Inflammatory macrophage (primary cell): ENCODE measurements at regions not wholly inside any gene's neighbourhood (a gene's known extent, or its start where the extent isn't known, plus 50 kb on each side); places are given as distances from the start of the nearest gene placed in this dataset.
A peak's percentile ranks its signal among the peaks of the same experiment; 100 is the strongest.
"Not testable (repeated sequence)": the region's sequence is repeated elsewhere in the genome, so short reads cannot be mapped to it uniquely, and the experiment has no call there.

Experiments
- DNase-seq, 2 donors: peaks; one replicate each; pipeline ENCODE4 v3.0.0-alpha.2; 2020 to 2022

DNA sequence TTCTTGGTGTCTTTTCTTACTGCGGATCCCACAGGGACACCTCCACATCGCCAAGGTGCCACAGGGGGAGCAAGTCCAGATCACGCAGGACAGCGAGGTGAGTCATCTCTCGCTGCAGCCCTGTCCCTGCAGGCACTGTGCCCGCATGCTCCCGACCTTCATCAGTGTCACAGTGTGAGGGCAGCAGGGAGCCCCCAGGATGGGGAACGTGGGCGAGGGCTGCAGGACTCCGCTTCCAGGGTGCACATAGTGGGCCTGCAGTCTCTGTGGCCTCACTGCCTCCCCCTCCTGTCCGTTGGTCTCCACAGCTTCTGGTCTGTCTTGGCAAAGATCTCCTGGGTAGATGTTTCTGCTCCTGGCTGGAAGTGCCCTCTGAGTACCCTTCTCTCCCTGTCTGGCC is 78.0 kb downstream of the NPIPB11 start:
- not testable (repeated sequence) for DNase-seq

DNA sequence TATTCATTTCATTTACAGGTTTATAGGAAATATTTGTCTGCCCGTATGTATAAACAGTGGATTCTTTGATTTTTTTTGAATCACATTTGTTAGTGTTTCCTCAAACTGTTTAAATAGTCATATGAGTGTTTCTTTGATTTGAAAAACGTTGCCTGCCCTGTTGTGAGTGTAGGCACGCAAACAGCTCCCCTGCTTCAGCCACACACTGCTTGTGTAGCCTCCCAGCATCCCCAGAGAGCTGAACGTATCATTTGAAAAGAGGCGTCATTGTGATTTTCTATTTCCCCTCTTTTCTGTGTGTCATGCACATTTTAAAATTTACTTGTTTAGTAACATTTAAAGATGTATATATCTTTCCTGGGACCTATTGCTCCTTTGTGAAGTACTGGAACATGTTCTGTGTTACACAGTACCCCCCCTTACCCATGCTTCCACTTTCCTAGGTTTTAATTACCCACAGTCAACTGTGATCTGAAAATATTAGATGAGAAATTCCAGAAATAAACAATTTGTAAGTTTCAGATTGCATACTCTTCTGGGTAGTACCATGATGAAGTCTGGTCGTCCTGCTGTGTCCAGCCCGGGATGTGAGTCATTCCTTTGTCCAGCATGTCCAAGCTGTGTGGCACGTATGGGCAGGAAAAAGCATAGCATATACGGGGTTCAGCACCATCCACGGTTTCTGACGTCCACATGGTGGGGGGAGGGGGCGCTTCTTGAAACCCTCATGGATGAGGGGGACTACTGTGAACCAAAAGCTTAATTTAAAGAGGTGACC is 78.7 kb downstream of the NPIPB11 start:
- DNase-seq = not testable (repeated sequence)

DNA sequence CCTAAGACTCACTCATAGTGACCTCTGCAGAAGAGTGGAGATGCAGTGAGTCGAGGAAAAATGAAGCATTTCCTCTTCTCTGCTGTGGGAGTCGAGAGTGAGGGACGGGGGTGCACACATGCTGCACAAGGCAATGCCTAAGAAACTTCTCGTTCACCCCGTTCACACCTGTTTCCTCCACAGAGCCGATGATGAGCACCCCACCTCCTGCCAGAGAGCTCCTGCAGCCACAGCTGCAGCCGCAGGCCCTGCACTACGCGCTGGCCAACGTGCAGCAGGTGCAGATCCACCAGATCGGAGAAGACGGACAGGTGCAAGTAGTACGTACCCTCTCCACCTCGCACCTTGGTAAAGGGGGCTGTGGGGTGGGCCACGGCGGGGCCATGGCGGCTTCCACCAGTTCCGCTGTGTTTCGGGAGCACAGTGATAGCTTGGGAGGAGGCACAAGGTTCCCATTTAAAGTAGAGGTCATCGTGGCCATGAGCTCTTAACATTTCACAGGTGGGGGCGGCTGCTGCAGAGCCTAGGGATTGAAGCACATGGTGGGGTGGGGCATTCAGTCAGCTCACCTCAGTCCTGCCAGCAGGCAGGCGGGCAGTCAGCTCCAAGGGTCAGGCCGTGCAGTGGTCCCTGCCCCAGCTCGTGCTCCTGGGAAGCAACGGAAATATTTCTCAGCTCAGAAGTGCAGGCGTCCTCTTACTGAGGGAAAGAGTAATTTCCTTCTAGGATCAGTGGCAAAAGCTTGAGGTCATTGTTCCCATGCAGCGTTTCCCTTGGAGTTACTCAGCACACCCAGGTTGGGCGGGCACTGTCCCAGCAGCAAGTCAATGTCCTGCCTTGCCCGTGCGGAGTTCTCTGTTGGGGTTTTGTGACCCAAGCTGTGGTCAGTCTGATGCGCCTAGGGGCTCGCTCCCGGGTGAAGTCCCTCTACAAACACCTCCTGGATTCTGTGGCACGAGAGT is 80.1 kb downstream of the NPIPB11 start:
- not testable (repeated sequence) for DNase-seq

GRCh38 chr16:29323725-29324124 is 82.8 kb downstream of the NPIPB11 start:
- not testable (repeated sequence) for DNase-seq

GRCh38 chr16:29321585-29321984 is 84.9 kb downstream of the NPIPB11 start:
- no peak for DNase-seq

GRCh38 chr16:29321000-29321393 is 85.5 kb downstream of the NPIPB11 start:
- DNase-seq = no peak

DNA sequence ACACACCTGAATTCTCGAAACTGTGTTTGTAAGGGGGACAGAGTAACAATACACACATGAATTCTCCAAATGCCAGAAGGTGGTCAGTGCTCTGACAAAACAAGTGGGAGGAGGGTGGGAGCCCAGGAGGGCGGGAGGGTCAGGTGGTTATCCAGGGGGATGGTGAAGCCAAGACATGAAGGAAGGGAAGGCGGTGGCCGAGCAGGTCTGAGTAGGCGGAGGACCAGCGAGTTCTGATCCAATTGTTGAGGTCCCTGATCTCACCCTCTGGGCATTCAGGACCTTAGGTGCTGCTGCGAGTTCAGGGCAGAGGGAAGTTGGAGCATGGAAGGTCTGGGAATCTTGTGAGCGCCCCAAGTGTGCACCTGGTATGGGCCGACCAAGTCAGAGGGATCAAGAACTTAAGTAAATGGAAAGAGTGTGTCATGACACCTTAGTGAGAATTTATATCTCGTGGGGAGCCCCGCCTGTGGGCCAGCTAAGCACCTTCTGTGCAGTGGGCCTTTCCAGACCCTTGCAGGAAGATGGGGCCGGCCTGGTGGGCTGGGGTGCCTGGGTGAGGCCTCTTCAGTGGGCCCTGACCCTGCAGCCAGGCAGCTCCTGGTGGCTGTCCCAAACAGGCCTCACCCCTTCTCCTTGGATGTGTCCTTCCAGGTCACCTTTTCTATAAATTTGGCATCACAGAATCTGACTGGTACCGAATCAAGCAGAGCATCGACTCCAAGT is 86.1 kb downstream of the NPIPB11 start:
- DNase-seq = no peak

- no peak for DNase-seq
These were observed 86.8 kb downstream of the NPIPB11 start for GRCh38 chr16:29319726-29320125.

DNA sequence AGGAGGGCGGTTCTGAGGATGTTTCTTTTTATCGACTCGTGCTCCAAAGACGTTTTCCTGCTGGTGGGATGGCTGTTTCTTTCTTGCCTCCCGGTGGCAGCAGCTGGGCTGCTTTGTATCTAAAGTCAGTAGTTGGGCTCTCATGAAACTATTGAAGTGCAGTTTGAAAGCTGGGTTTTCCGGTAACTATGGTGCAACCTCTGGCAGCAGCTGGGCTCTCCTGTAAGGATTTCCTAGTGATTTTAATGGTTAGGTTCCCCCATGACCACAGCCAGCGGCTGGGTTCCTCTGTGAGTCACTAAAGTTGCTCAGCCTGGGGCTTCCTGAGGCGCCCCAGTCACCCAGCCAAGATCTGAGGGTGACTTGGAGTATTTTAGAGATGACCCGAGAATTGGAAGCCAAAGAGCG is 87.9 kb downstream of the NPIPB11 start:
- peak; percentile 75 to 81 for DNase-seq

GRCh38 chr16:29318037-29318436 is 88.5 kb downstream of the NPIPB11 start:
- DNase-seq = no peak

DNA sequence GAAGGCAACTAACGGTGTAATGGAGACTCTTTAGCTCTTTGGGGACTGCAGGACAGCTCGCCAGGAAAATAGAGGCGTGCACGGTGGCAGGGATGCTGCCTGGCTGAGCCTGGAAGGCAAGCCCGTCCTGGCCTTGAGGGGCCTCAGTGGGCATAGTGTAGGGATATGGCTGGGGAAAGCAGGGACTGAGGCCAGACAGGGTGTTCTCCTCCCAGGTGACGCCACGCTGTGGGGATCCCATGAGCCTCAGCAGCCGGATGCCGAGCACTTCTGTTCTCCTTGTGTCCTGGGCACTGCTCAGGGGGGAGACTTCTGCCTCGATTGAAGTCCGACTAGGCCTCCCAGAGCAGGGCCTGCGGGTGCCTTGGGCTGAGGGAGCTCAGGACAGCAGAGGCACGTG is 89.2 kb downstream of the NPIPB11 start:
- DNase-seq = no peak

- DNase-seq = no peak
These were observed 89.7 kb downstream of the NPIPB11 start for GRCh38 chr16:29316761-29317183.

DNA sequence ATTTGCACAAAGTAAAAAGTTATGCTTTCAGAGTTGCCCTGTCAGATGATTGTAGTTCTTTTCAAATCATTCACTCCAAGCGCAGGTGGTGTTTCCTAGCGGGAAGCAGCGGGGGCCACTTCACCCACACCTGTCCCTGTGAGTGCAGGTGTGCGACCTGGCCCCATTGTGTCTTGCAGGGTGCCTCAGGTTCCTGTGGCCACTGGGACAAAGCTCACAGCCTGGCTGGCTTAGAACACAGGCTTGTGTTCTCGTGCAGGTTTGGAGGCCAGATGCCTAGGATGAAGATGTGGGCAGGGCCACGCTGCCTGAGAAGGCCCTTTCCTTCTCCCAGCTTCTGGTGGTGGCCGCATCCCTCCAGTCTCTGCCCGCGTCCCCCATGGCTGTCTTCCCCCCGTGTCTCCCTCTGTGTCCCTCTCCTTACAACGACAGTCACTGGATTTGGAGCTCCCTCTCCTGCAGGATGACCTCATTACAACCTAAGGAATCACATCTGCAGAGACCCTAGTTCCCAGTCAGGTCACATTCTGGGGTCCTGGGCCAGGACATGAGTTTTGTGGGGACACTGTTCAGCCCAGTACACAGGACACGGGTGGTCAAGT is 90.5 kb downstream of the NPIPB11 start:
- DNase-seq = no peak

- no peak for DNase-seq
These were observed 91.5 kb downstream of the NPIPB11 start for GRCh38 chr16:29315046-29315445.

- no peak for DNase-seq
These were observed 92.1 kb downstream of the NPIPB11 start for GRCh38 chr16:29314292-29314934.

GRCh38 chr16:29313559-29314048 is 92.9 kb downstream of the NPIPB11 start:
- no peak for DNase-seq

DNA sequence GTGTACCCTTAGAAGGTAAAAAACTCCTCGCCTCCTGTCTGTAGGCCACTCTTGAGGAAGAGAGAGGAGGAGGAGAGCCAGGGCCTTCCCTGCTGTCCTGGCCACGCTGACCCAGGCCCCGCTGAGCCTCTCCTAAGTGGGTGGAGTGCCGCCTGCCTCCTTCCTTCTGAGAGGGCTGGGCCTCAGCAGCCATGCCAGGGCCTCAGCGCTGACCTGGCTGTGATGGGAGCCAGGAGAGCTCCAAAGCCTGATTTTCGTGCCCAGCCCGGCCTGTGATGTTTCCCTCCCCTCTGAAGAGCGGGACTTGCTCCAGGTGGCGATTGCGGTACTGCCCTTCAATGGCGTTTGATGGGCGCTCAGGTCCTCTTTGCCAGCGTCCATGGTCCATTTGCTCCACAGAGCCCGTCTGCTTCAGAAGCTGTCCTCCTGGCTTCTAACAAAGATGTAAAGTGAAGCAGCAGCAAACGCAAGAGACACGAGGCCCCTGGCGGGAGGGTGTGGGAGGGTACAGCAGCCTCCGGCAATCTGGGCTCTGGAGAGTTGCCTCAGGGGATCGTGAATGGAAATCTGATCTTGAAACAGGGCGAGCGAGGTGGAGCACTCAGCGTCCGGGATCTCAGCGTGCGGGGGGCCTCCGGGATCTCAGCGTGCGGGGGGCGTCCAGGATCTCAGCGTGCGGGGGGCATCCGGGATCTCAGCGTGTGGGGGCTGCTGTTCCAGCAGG is 93.5 kb downstream of the NPIPB11 start:
- no peak for DNase-seq

DNA sequence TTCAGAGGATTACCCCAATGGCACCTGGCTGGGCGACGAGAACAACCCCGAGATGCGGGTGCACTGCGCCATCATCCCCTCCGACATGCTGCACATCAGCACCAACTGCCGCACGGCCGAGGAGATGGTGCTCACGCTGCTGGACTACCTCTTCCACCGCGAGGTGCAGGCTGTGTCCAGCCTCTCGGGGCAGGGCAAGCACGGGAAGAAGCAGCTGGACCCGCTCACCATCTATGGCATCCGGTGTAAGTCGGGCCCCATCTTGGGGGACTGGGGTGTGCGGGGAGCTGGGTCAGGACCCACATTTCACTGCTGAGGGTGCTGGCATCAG is 94.2 kb downstream of the NPIPB11 start:
- DNase-seq = not testable (repeated sequence)

- no peak for DNase-seq
These were observed 94.8 kb downstream of the NPIPB11 start for GRCh38 chr16:29311461-29312344.

DNA sequence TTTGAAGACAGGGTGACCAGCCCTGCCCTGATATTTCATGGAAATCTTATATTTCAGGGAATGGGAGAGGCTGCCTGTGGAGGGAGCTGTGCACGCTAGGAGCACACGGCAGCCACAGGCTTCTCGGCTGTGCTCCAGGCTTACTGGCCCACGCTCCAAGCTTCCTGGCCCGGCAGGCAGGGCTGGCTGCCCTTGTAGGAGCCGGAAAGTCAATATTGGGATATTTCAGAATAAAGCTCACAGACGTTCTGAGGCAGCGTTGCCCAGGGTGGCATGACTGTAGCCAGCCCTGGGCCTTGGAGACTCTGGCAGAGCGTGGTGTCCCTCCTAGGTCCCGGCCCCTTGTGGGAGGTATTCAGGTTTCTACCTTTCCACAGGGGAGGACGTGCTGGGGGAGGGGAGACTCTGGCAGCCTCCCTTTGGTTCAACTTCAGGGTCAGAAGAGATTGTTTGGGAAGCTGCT is 95.6 kb downstream of the NPIPB11 start:
- no peak for DNase-seq
